ENCODE measurements at regions not wholly inside any gene's neighbourhood (a gene's known extent, or its start where the extent isn't known, plus 50 kb on each side); places are given as distances from the start of the nearest gene placed in this dataset.

- no peak for DNase-seq (ENCODE audit: low read depth)
These were observed 802.7 kb upstream of the IGFBP3 start for GRCh38 chr7:46723742-46724141.

- no peak for DNase-seq (ENCODE audit: low read depth)
These were observed 801.9 kb upstream of the IGFBP3 start for GRCh38 chr7:46723003-46723402.

GRCh38 chr7:46720761-46721160 is 799.7 kb upstream of the IGFBP3 start:
- DNase-seq (ENCODE audit: low read depth), result no peak

GRCh38 chr7:46719616-46720015 is 798.5 kb upstream of the IGFBP3 start:
- DNase-seq (ENCODE audit: low read depth), result no peak

- no peak for DNase-seq (ENCODE audit: low read depth)
These were observed 795.9 kb upstream of the IGFBP3 start for GRCh38 chr7:46716926-46717325.

GRCh38 chr7:46715579-46715978 is 794.5 kb upstream of the IGFBP3 start:
- no peak for DNase-seq (ENCODE audit: low read depth)

GRCh38 chr7:46714904-46715303 is 793.8 kb upstream of the IGFBP3 start:
- no peak for DNase-seq (ENCODE audit: low read depth)

- DNase-seq (ENCODE audit: low read depth), result no peak
These were observed 793.0 kb upstream of the IGFBP3 start for GRCh38 chr7:46713868-46714596.

- DNase-seq (ENCODE audit: low read depth), result no peak
These were observed 789.9 kb upstream of the IGFBP3 start for GRCh38 chr7:46710927-46711326.

GRCh38 chr7:46707973-46708372 is 786.9 kb upstream of the IGFBP3 start:
- DNase-seq (ENCODE audit: low read depth), result peak; percentile 72

- no peak for DNase-seq (ENCODE audit: low read depth)
These were observed 784.5 kb upstream of the IGFBP3 start for GRCh38 chr7:46705386-46706255.

GRCh38 chr7:46696741-46697140 is 775.7 kb upstream of the IGFBP3 start:
- no peak for DNase-seq (ENCODE audit: low read depth)

- DNase-seq (ENCODE audit: low read depth), result no peak
These were observed 774.1 kb upstream of the IGFBP3 start for GRCh38 chr7:46695051-46695708.

GRCh38 chr7:46694058-46694457 is 773.0 kb upstream of the IGFBP3 start:
- DNase-seq (ENCODE audit: low read depth), result no peak

- no peak for DNase-seq (ENCODE audit: low read depth)
These were observed 766.1 kb upstream of the IGFBP3 start for GRCh38 chr7:46687203-46687602.

- DNase-seq (ENCODE audit: low read depth), result no peak
These were observed 764.0 kb upstream of the IGFBP3 start for GRCh38 chr7:46685051-46685450.

- DNase-seq (ENCODE audit: low read depth), result peak; percentile 96
These were observed 762.0 kb upstream of the IGFBP3 start for GRCh38 chr7:46682836-46683624.

- DNase-seq (ENCODE audit: low read depth), result peak; percentile 27
These were observed 760.9 kb upstream of the IGFBP3 start for GRCh38 chr7:46681865-46682503.

GRCh38 chr7:46680147-46680546 is 759.1 kb upstream of the IGFBP3 start:
- peak; percentile 81 for DNase-seq (ENCODE audit: low read depth)

- DNase-seq (ENCODE audit: low read depth), result no peak
These were observed 758.6 kb upstream of the IGFBP3 start for GRCh38 chr7:46679671-46680070.

- no peak for DNase-seq (ENCODE audit: low read depth)
These were observed 757.3 kb upstream of the IGFBP3 start for GRCh38 chr7:46678421-46678820.
